Smooth muscle cell (in vitro differentiated cells): ENCODE measurements at regions not wholly inside any gene's neighbourhood (a gene's known extent, or its start where the extent isn't known, plus 50 kb on each side); places are given as distances from the start of the nearest gene placed in this dataset.

ENCODE experiments used
- DNase-seq: peaks from one replicate; lab custom pipeline; 2025; ENCODE audit not compliant: unreplicated experiment; lab: John Stamatoyannopoulos, UW
- H2AFZ ChIP-seq: fragments of 200-600 bp; sonication (generic); 2 replicates; pipeline ENCODE4 v1.6.0; 2016; ENCODE audit warnings: antibody characterized with exemption, low read depth, mild to moderate bottlenecking
- H3F3A ChIP-seq: fragments of 200-600 bp; sonication (generic); 2 replicates; pipeline ENCODE4 v1.6.0; 2017; ENCODE audit warnings: antibody characterized with exemption, low read depth
- H3K27ac ChIP-seq: fragments of 200-600 bp; sonication (generic); 2 replicates; pipeline ENCODE4 v1.5.1; 2016; ENCODE audit warnings: low read depth, mild to moderate bottlenecking
- H3K27me3 ChIP-seq: fragments of 200-600 bp; sonication (generic); 2 replicates; pipeline ENCODE4 v1.6.1; 2016; ENCODE audit warnings: low read depth, mild to moderate bottlenecking
- H3K36me3 ChIP-seq: fragments of 200-600 bp; sonication (generic); 2 replicates; pipeline ENCODE4 v1.5.1; 2016; ENCODE audit warnings: low read depth
- H3K4me1 ChIP-seq: fragments of 200-600 bp; sonication (generic); 2 replicates; pipeline ENCODE4 v1.5.1; 2016; ENCODE audit warnings: low read depth
- H3K4me2 ChIP-seq: fragments of 200-600 bp; sonication (generic); 2 replicates; pipeline ENCODE4 v1.6.0; 2016; ENCODE audit warnings: mild to moderate bottlenecking
- H3K4me3 ChIP-seq: fragments of 200-600 bp; sonication (generic); 2 replicates; pipeline ENCODE4 v1.5.1; 2016; ENCODE audit warnings: mild to moderate bottlenecking
- H3K79me2 ChIP-seq: fragments of 200-600 bp; sonication (generic); 2 replicates; pipeline ENCODE4 v1.6.0; 2016; ENCODE audit warnings: low read depth, mild to moderate bottlenecking
- H3K9ac ChIP-seq: fragments of 200-600 bp; sonication (generic); 2 replicates; pipeline ENCODE4 v1.6.0; 2016; ENCODE audit warnings: low read depth
- H3K9me3 ChIP-seq: fragments of 200-600 bp; sonication (generic); replicated peaks from 2 replicates; pipeline ENCODE4 v1.5.1; 2016; ENCODE audit warnings: low read depth
- H4K20me1 ChIP-seq: fragments of 200-600 bp; sonication (generic); 2 replicates; pipeline ENCODE4 v1.6.0; 2016; ENCODE audit warnings: low read depth
- WGBS: methylation state at CpG from one replicate; pipeline ENCODE4 v1.1.7; 2016; ENCODE audit warnings: low lambda C conversion rate; 5-methylcytosine and 5-hydroxymethylcytosine counted together
- TF ChIP-seq, protein P1 (sequence below): fragments of 200-600 bp; sonication (generic); IDR thresholded peaks from 2 replicates; pipeline ENCODE4 v1.5.1; 2017; ENCODE audit warnings: borderline replicate concordance, mild to moderate bottlenecking, antibody characterized with exemption; ENCODE audit not compliant: insufficient read depth, poor library complexity, severe bottlenecking

DNA sequence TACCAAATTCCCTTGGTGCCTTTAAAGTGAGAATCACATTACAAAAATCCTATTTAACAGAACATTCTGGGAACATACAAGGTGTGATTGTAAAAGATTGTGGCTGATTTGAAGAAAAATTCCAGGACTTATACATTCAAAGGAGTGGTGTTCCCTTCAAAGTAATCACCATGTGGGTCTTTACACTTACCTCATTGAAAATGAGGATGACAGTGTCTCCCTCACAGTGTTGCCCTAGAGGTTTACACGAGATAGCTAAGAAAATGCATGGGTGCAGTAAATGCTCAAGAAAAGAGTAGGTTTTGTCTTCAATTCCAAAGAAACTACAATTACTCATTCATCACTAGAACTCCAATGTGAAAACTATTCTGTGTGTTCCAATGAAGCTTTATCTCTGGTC is 331.5 kb downstream of the SLC4A3 start:
- Histone ChIP-seq H3K27me3 (no peaks in the 10 kb centered on the region), H3K9ac (no peak overlapping the region), H3K36me3 (no peaks in the 10 kb centered on the region), H3F3A (peaks cover 3% of the 10 kb centered on the region), H3K4me1 (peaks cover 7% of the 10 kb centered on the region), H3K4me2 (no peak overlapping the region), H4K20me1 (no peaks in the 10 kb centered on the region), H3K27ac (no peak overlapping the region), H3K9me3 (no peaks in the 10 kb centered on the region), H2AFZ (no peak overlapping the region), H3K79me2 (no peaks in the 10 kb centered on the region), H3K4me3 (no peak overlapping the region)
- TF ChIP-seq, protein P1, sequence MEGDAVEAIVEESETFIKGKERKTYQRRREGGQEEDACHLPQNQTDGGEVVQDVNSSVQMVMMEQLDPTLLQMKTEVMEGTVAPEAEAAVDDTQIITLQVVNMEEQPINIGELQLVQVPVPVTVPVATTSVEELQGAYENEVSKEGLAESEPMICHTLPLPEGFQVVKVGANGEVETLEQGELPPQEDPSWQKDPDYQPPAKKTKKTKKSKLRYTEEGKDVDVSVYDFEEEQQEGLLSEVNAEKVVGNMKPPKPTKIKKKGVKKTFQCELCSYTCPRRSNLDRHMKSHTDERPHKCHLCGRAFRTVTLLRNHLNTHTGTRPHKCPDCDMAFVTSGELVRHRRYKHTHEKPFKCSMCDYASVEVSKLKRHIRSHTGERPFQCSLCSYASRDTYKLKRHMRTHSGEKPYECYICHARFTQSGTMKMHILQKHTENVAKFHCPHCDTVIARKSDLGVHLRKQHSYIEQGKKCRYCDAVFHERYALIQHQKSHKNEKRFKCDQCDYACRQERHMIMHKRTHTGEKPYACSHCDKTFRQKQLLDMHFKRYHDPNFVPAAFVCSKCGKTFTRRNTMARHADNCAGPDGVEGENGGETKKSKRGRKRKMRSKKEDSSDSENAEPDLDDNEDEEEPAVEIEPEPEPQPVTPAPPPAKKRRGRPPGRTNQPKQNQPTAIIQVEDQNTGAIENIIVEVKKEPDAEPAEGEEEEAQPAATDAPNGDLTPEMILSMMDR = no peak
- no peak for DNase-seq
- WGBS = 79% methylated on average over 1 of the region's 1 CpG

DNA sequence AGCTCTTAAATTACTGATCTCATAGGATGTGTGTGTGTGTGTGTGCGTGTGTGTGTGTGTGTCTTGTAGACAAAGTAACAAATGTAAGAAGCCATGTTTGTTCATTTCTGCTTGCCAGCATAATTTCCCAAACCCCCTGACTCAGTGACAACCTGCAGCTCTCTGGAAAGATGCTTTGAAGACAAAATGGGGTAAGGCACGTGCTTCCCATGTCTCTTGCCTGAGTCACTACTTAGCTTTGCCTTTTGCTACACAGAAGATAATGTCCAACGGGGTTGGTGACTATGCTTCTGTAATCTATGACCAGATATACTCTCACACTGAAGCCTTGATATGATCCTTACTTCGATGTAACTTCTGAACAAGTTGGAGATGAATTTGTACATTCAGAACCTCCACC is 332.0 kb downstream of the SLC4A3 start:
- no peak for DNase-seq
- Histone ChIP-seq H3K27ac (no peak overlapping the region), H3K9me3 (no peaks in the 10 kb centered on the region), H3K4me1 (peaks cover 7% of the 10 kb centered on the region), H3K36me3 (no peaks in the 10 kb centered on the region), H3K27me3 (no peaks in the 10 kb centered on the region), H4K20me1 (no peaks in the 10 kb centered on the region), H3F3A (peaks cover 3% of the 10 kb centered on the region), H3K79me2 (no peaks in the 10 kb centered on the region), H3K4me3 (no peak overlapping the region), H2AFZ (no peak overlapping the region), H3K9ac (no peak overlapping the region), H3K4me2 (no peak overlapping the region)
- WGBS = 51% methylated on average over 4 of the region's 4 CpGs
- TF ChIP-seq, protein P1 = no peak

DNA sequence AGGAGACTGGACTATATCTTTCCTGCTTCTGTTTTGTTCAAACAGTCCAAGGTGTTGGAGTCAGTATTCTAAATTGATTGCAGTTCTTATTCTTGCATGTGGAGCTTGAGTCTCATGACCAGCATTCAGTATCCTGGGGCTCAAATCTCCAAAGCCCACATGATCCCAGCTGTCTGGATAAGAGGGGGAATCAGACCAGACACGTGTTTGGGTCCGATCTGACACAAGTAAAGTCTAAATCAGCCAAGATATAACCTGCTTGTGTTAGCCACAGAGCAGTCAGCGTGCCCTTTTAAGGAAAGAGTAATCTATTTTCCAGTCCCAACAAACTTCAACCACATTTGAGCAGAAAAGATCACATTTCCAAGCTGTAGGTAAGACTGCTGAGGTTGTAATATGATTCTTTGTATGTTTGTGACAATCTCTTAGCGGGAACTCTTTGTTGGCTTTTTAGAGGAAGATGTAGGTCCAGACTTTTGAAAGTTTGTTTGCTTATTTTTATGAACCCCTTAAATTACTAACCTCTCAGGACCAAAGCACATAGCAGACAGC is 334.6 kb downstream of the SLC4A3 start:
- no peak overlapping the region for H3K27ac ChIP-seq
- H3K4me2 ChIP-seq = no peak overlapping the region
- WGBS = 29% methylated on average over 4 of the region's 4 CpGs
- no peak overlapping the region for H3K9ac ChIP-seq
- peak overlapping the region; percentile 41 for H2AFZ ChIP-seq
- no peak overlapping the region for H3K4me3 ChIP-seq
- H3K27me3 ChIP-seq = no peaks in the 10 kb centered on the region
- H3K9me3 ChIP-seq = no peaks in the 10 kb centered on the region
- peaks cover 12% of the 10 kb centered on the region for H3K4me1 ChIP-seq
- no peaks in the 10 kb centered on the region for H4K20me1 ChIP-seq
- no peak for DNase-seq
- H3F3A ChIP-seq = peaks cover 3% of the 10 kb centered on the region
- H3K79me2 ChIP-seq = no peaks in the 10 kb centered on the region
- TF ChIP-seq, protein P1 = no peak
- H3K36me3 ChIP-seq = no peaks in the 10 kb centered on the region

- Histone ChIP-seq H3K4me3 (no peak overlapping the region), H3K36me3 (no peaks in the 10 kb centered on the region), H4K20me1 (no peaks in the 10 kb centered on the region), H2AFZ (no peak overlapping the region), H3K27ac (no peak overlapping the region), H3K9me3 (no peaks in the 10 kb centered on the region), H3K9ac (no peak overlapping the region), H3K79me2 (no peaks in the 10 kb centered on the region), H3K27me3 (no peaks in the 10 kb centered on the region), H3F3A (peaks cover 3% of the 10 kb centered on the region), H3K4me1 (peaks cover 12% of the 10 kb centered on the region), H3K4me2 (no peak overlapping the region)
- TF ChIP-seq, protein P1 = no peak
- WGBS = 84% methylated on average over 2 of the region's 2 CpGs
- no peak for DNase-seq
These were observed 335.4 kb downstream of the SLC4A3 start for GRCh38 chr2:219962801-219963200.
